ENCODE measurements at regions not wholly inside any gene's neighbourhood (a gene's known extent, or its start where the extent isn't known, plus 50 kb on each side); places are given as distances from the start of the nearest gene placed in this dataset.

DNA sequence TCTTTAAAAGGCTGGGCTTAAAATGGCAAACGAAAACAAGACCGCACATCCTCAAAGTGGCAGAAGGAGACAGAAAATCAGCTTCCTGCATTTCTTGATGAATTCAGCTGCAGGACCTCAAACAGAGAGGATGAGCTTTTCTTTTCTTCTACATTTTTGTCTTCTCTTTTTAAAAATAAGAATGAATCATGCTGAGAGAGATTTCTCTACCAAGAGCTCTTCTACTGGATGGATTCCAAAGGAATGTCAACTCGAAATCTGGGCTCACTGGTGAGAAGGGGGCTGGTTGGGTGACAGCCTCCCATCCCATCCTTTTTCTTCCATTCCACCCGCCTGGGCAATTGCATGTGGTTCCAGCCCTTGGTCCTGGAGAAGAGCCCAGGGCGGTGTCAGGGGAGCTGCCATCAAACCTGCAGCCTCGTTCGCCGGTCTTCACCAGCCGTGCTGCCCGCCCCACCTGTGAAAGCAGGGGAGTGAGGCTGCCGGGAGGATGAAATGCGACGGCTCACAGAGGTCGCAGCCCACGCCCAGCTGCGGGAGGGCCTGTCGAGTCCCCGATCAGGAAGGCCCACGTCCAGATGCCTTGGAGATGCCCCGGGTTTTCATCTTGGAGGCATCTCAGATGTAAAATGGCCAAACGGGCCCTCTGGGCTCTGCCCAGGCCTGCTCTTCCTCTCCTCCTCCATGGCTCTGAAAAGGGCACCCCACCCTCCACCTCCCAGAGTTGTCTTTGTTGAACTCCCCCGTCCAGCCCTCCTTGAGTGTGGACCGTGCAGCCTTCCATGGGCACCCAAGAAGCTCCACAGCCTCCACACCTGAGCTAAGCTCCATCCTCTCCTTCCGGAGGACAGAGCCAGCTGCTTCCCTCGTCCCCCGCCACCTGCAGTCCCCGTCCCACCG, 121.9 kb downstream of the FOXL1 start:
- intact Hi-C loops (cut with DNase I; ENCODE audit: low total_unique reads), result no loop called here
- H3K27me3 ChIP-seq, result no peaks in the 10 kb centered on the region
- no peaks in the 10 kb centered on the region for H3K36me3 ChIP-seq
- TF ChIP-seq POLR2A (IDR thresholded peaks at IDR 0.05) (no peak), POLR2AphosphoS5 (IDR thresholded peaks at IDR 0.05) (no peak)
- TF ChIP-seq, protein P1, sequence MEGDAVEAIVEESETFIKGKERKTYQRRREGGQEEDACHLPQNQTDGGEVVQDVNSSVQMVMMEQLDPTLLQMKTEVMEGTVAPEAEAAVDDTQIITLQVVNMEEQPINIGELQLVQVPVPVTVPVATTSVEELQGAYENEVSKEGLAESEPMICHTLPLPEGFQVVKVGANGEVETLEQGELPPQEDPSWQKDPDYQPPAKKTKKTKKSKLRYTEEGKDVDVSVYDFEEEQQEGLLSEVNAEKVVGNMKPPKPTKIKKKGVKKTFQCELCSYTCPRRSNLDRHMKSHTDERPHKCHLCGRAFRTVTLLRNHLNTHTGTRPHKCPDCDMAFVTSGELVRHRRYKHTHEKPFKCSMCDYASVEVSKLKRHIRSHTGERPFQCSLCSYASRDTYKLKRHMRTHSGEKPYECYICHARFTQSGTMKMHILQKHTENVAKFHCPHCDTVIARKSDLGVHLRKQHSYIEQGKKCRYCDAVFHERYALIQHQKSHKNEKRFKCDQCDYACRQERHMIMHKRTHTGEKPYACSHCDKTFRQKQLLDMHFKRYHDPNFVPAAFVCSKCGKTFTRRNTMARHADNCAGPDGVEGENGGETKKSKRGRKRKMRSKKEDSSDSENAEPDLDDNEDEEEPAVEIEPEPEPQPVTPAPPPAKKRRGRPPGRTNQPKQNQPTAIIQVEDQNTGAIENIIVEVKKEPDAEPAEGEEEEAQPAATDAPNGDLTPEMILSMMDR (IDR thresholded peaks at IDR 0.05), result no peak
- H3K4me1 ChIP-seq, result no peaks in the 10 kb centered on the region
- H3K9me3 ChIP-seq, result no peaks in the 10 kb centered on the region
- H3K4me3 ChIP-seq, result no peak overlapping the region
- no peak for DNase-seq (ENCODE audit: low spot score in 2 of 2)
- no peak overlapping the region for H3K27ac ChIP-seq

DNA sequence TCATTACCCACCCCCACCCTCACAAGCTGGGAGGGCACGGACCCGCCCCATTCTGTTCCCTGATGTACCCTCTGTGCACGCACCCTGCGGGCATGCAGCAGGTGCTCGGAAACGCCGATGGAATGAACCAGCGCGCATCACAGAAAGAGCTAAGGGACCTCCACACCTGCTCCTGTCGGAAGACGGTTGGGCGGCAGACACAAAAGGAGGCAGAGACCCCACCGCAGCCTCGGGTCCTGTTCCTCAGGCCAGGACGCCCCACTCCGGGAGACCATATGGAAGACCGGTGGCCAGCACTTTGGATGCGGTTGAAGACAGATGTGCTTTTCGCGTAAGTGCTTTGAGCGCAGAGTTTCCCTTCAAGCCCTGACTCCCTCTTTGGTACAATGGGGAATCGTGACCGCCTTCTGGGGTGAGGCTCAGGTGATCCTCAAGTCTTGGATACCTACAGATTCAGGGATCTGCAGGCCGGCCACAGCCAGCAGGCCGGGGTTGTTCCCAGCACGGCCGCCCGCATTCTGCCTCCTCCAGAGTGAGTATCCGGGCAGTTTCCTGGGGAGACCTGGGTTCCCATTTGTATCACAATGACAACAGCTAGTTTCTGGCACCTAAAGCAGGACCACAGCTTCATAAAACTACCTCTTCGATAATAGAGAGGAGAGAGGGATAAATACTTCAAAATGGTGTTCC, 123.1 kb downstream of the FOXL1 start:
- Histone ChIP-seq H3K9me3 (no peaks in the 10 kb centered on the region), H3K27me3 (peaks cover 0 to 4% of the 10 kb centered on the region in 2 donors), H3K27ac (no peak overlapping the region), H3K36me3 (no peaks in the 10 kb centered on the region), H3K4me3 (no peak overlapping the region), H3K4me1 (no peaks in the 10 kb centered on the region)
- intact Hi-C loops (cut with DNase I; ENCODE audit: low total_unique reads), result no loop called here
- TF ChIP-seq POLR2A (IDR thresholded peaks at IDR 0.05) (no peak), POLR2AphosphoS5 (IDR thresholded peaks at IDR 0.05) (no peak)
- TF ChIP-seq, protein P1 (IDR thresholded peaks at IDR 0.05), result no peak
- no peak for DNase-seq (ENCODE audit: low spot score in 2 of 2)

DNA sequence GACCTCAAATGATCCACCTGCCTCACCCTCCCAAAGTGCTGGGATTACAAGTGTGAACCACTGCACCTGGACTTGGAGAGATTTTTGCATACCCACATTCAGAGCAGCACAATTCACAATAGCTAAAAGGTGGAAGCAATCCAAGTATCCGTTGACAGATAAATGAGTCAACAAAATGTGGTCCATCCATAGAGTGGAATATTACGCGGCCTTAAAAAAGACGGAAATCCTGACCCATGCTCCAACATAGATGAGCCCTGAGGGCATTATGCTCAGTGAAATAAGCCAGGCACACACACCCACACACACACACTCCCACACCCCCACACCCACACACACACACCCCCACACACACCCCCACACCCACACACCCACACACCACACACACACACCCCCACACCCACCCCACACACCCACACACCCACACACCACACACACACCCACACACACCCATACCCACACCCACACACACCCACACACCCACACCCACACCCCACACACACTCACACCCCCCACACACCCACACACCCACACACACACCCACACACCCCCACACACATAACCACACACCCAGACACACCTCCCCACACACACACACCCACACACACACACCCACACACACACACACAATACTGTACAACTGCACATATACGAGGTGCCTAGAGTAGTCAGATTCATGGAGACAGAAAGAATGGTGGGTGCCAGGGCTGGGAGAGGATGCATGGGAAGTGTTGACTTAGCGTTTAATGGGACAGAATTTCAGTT, 124.7 kb downstream of the FOXL1 start:
- Histone ChIP-seq H3K4me1 (no peaks in the 10 kb centered on the region), H3K4me3 (no peak overlapping the region), H3K9me3 (no peaks in the 10 kb centered on the region), H3K36me3 (no peaks in the 10 kb centered on the region), H3K27me3 (peaks cover 0 to 5% of the 10 kb centered on the region in 2 donors), H3K27ac (no peak overlapping the region)
- TF ChIP-seq POLR2AphosphoS5 (IDR thresholded peaks at IDR 0.05), result no peak
- TF ChIP-seq, protein P1 (IDR thresholded peaks at IDR 0.05), result no peak
- no peak for TF ChIP-seq POLR2A (IDR thresholded peaks at IDR 0.05)
- DNase-seq (ENCODE audit: low spot score in 2 of 2), result no peak
- intact Hi-C loops (cut with DNase I; ENCODE audit: low total_unique reads), result loop anchor here (1.0 kb wide), 1 partner anchor 27 kb away; no protein-coding TSS in a partner anchor

DNA sequence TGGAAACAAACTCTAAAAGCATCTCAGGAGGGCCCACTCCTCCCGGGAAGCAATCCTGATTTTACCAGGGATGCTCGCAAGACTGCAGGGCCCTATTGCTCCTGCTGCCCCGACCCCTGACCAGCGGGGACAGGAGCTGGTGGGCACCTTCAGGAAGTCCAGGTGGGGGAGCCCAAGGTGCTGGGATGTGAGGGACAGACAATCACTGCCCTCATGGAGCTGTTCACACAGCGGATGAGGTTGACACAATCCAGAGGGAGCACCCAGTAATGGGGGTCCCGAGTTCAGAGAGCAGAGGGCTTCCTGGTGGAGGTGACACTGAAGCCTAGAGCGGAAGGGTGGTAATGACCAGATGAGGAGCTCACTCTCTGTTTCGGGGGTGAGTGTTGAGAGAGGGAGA, 126.2 kb downstream of the FOXL1 start:
- Histone ChIP-seq H3K9me3 (no peaks in the 10 kb centered on the region), H3K4me1 (no peaks in the 10 kb centered on the region), H3K4me3 (no peak overlapping the region), H3K27ac (no peak overlapping the region), H3K27me3 (peaks cover 0 to 5% of the 10 kb centered on the region in 2 donors), H3K36me3 (no peaks in the 10 kb centered on the region)
- intact Hi-C loops (cut with DNase I; ENCODE audit: low total_unique reads), result no loop called here
- DNase-seq (ENCODE audit: low spot score in 2 of 2), result no peak
- TF ChIP-seq POLR2A (IDR thresholded peaks at IDR 0.05) (no peak), POLR2AphosphoS5 (IDR thresholded peaks at IDR 0.05) (no peak)
- TF ChIP-seq, protein P1 (IDR thresholded peaks at IDR 0.05), result no peak
